ENCODE measurements at regions not wholly inside any gene's neighbourhood (a gene's known extent, or its start where the extent isn't known, plus 50 kb on each side); places are given as distances from the start of the nearest gene placed in this dataset.

- DNase-seq = no peak
- 95% methylated on average over 23 of the region's 23 CpGs for WGBS
- intact Hi-C loops (cut with DNase I) = no loop called here
Observed at GRCh38 chr10:3413937-3414666, 241.5 kb upstream of the PITRM1 start.

GRCh38 chr10:3412646-3413045, 240.1 kb upstream of the PITRM1 start:
- WGBS = 89% methylated on average over 16 of the region's 16 CpGs
- intact Hi-C loops (cut with DNase I) = no loop called here
- Histone ChIP-seq H3K27me3 (ENCODE audit: control insufficient read depth, insufficient read depth) (no peaks in the 10 kb centered on the region), H3K4me3 (ENCODE audit: low read length) (no peak overlapping the region), H3K4me1 (ENCODE audit: control insufficient read depth, insufficient read depth, low read length) (no peaks in the 10 kb centered on the region), H3K9me3 (ENCODE audit: control insufficient read depth, low read length) (no peaks in the 10 kb centered on the region), H3K27ac (ENCODE audit: low read length) (no peak overlapping the region)
- DNase-seq (no peak), ATAC-seq (no peak)

More at GRCh38 chr10:3413937-3414666, 241.5 kb upstream of the PITRM1 start:
- Histone ChIP-seq H3K4me1 (ENCODE audit: control insufficient read depth, insufficient read depth, low read length) (no peaks in the 10 kb centered on the region), H3K9me3 (ENCODE audit: control insufficient read depth, low read length) (no peaks in the 10 kb centered on the region), H3K4me3 (ENCODE audit: low read length) (no peak overlapping the region), H3K27ac (ENCODE audit: low read length) (no peak overlapping the region), H3K27me3 (ENCODE audit: control insufficient read depth, insufficient read depth) (no peaks in the 10 kb centered on the region)
- no peak for ATAC-seq

DNA sequence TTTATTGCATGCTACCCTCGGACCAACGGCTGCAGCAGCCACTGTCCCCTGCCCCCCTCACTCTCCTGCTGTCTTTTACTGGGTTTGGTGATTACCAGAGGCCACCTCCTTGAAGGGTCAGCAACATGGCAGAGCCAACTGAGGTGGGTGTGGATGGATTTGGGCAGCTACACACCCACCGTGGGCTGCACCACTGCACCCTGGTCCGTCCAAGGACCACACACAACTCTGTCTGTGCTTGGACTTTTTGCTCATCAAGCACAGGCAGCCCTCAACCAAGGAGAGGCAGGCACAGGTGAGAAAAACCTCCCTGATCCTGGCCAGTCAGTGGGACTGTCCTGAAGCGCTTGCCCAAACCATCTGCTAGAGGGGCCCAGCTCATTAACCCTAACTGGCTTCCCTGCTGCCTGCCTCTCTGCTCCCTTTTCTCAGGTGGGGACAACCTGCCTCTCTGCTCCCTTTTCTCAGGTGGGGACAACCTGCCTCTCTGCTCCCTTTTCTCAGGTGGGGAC, 239.5 kb upstream of the PITRM1 start:
- DNase-seq (no peak), ATAC-seq (no peak)
- Histone ChIP-seq H3K9me3 (ENCODE audit: control insufficient read depth, low read length) (no peaks in the 10 kb centered on the region), H3K4me1 (ENCODE audit: control insufficient read depth, insufficient read depth, low read length) (no peaks in the 10 kb centered on the region), H3K4me3 (ENCODE audit: low read length) (no peak overlapping the region), H3K27me3 (ENCODE audit: control insufficient read depth, insufficient read depth) (no peaks in the 10 kb centered on the region), H3K27ac (ENCODE audit: low read length) (no peak overlapping the region)
- WGBS = 92% methylated on average over 5 of the region's 5 CpGs
- intact Hi-C loops (cut with DNase I) = no loop called here

- Histone ChIP-seq H3K9me3 (ENCODE audit: control insufficient read depth, low read length) (no peaks in the 10 kb centered on the region), H3K4me3 (ENCODE audit: low read length) (no peak overlapping the region), H3K27ac (ENCODE audit: low read length) (no peak overlapping the region), H3K4me1 (ENCODE audit: control insufficient read depth, insufficient read depth, low read length) (no peaks in the 10 kb centered on the region), H3K27me3 (ENCODE audit: control insufficient read depth, insufficient read depth) (no peaks in the 10 kb centered on the region)
- no peak for DNase-seq
- WGBS = 71% methylated on average over 3 of the region's 3 CpGs
- ATAC-seq = peak; percentile 32 to 41
- intact Hi-C loops (cut with DNase I) = no loop called here
Observed at GRCh38 chr10:3411044-3411443, 238.5 kb upstream of the PITRM1 start.

- intact Hi-C loops (cut with DNase I) = no loop called here
- Histone ChIP-seq H3K9me3 (ENCODE audit: control insufficient read depth, low read length) (no peaks in the 10 kb centered on the region), H3K4me3 (ENCODE audit: low read length) (no peak overlapping the region), H3K4me1 (ENCODE audit: control insufficient read depth, insufficient read depth, low read length) (no peaks in the 10 kb centered on the region), H3K27me3 (ENCODE audit: control insufficient read depth, insufficient read depth) (no peaks in the 10 kb centered on the region), H3K27ac (ENCODE audit: low read length) (no peak overlapping the region)
- WGBS = 98% methylated on average over 4 of the region's 4 CpGs
- DNase-seq (no peak), ATAC-seq (no peak)
Observed at GRCh38 chr10:3409928-3410327, 237.3 kb upstream of the PITRM1 start.

DNA sequence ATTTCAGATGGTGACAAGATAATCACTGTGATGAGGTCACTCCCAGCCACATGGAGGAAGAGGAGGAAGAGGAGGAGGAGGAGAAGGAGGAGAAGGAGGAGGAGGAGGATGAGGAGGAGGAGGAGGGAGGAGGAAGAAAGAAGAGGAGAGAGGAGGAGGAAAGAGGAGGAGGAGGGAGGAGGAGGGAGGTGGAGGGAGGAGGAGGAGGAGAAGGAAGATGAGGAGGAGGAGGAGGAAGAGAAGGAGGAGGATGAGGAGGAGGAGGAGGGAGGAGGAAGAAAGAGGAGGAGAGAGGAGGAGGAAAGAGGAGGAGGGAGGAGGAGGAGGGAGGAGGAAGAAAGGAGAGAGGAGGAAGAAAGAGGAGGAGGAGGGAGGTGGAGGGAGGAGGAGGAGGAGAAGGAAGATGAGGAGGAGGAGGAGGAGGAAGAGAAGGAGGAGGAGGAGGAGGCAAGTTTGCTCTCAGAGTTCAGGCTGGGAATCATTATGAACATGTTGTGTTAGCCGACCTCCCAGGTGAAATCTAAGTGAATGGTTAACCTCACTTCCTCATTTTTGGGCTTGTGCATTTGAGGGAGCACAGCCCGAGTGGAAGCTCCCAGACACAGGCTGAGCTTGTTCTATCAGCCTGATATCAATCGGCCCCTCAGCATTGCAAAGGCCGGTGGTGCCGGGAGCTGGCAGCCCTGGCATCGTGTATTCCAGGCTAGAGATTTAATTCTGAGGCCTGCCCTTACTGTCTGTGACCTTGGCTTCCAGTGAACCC, 236.2 kb upstream of the PITRM1 start:
- no peak for ATAC-seq
- Histone ChIP-seq H3K9me3 (ENCODE audit: control insufficient read depth, low read length) (no peaks in the 10 kb centered on the region), H3K27me3 (ENCODE audit: control insufficient read depth, insufficient read depth) (no peaks in the 10 kb centered on the region), H3K27ac (ENCODE audit: low read length) (no peak overlapping the region), H3K4me1 (ENCODE audit: control insufficient read depth, insufficient read depth, low read length) (no peaks in the 10 kb centered on the region), H3K4me3 (ENCODE audit: low read length) (no peak overlapping the region)
- intact Hi-C loops (cut with DNase I) = no loop called here
- whole genome bisulfite sequencing = 88% methylated on average over 6 of the region's 6 CpGs
- DNase-seq = no peak

- ATAC-seq (no peak), DNase-seq (no peak)
- H3K27me3 ChIP-seq (ENCODE audit: control insufficient read depth, insufficient read depth) = no peaks in the 10 kb centered on the region
- intact Hi-C loops (cut with DNase I) = no loop called here
- H3K27ac ChIP-seq (ENCODE audit: low read length) = no peak overlapping the region
- 90% methylated on average over 12 of the region's 12 CpGs for WGBS
- H3K4me3 ChIP-seq (ENCODE audit: low read length) = no peak overlapping the region
- H3K9me3 ChIP-seq (ENCODE audit: control insufficient read depth, low read length) = no peaks in the 10 kb centered on the region
- H3K4me1 ChIP-seq (ENCODE audit: control insufficient read depth, insufficient read depth, low read length) = no peaks in the 10 kb centered on the region
Observed at GRCh38 chr10:3407208-3407607, 234.6 kb upstream of the PITRM1 start.

GRCh38 chr10:3406556-3406955, 234.0 kb upstream of the PITRM1 start:
- intact Hi-C loops (cut with DNase I) = no loop called here
- Histone ChIP-seq H3K4me1 (ENCODE audit: control insufficient read depth, insufficient read depth, low read length) (no peaks in the 10 kb centered on the region), H3K4me3 (ENCODE audit: low read length) (no peak overlapping the region), H3K27ac (ENCODE audit: low read length) (no peak overlapping the region), H3K9me3 (ENCODE audit: control insufficient read depth, low read length) (no peaks in the 10 kb centered on the region), H3K27me3 (ENCODE audit: control insufficient read depth, insufficient read depth) (no peaks in the 10 kb centered on the region)
- WGBS = 92% methylated on average over 16 of the region's 16 CpGs
- DNase-seq (no peak), ATAC-seq (no peak)

DNA sequence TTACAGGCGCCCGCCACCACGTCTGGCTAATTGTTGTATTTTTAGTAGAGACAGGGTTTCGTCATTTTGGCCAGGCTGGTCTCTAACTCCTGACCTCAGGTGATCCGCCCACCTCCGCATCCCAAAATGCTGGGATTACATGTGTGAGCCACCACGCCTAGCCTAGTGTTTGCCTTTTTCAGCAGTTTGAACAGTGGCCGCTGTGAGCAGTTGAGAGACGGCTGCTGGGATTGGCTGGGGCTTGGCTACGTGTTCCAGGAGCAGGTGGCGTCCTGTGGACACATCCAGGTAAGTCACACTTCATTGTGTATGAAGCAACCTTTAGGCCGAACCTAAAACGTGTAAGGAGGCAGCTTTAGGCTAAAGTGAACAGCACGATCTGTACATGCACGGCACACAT, 231.8 kb upstream of the PITRM1 start:
- no peak for ATAC-seq
- intact Hi-C loops (cut with DNase I) = no loop called here
- no peak for DNase-seq
- H3K4me3 ChIP-seq (ENCODE audit: low read length) = no peak overlapping the region
- no peak overlapping the region for H3K27ac ChIP-seq (ENCODE audit: low read length)
- H3K4me1 ChIP-seq (ENCODE audit: control insufficient read depth, insufficient read depth, low read length) = peaks cover 2% of the 10 kb centered on the region
- no peaks in the 10 kb centered on the region for H3K27me3 ChIP-seq (ENCODE audit: control insufficient read depth, insufficient read depth)
- H3K9me3 ChIP-seq (ENCODE audit: control insufficient read depth, low read length) = no peaks in the 10 kb centered on the region
- WGBS = 95% methylated on average over 15 of the region's 15 CpGs

- WGBS = 88% methylated on average over 10 of the region's 10 CpGs
- intact Hi-C loops (cut with DNase I) = no loop called here
Observed at GRCh38 chr10:3402187-3402751, 229.7 kb upstream of the PITRM1 start.

GRCh38 chr10:3401491-3401938, 228.9 kb upstream of the PITRM1 start:
- H3K4me1 ChIP-seq (ENCODE audit: control insufficient read depth, insufficient read depth, low read length) = peaks cover 2% of the 10 kb centered on the region
- intact Hi-C loops (cut with DNase I) = no loop called here
- no peak for ATAC-seq
- H3K27ac ChIP-seq (ENCODE audit: low read length) = no peak overlapping the region
- no peaks in the 10 kb centered on the region for H3K9me3 ChIP-seq (ENCODE audit: control insufficient read depth, low read length)
- H3K27me3 ChIP-seq (ENCODE audit: control insufficient read depth, insufficient read depth) = no peaks in the 10 kb centered on the region
- H3K4me3 ChIP-seq (ENCODE audit: low read length) = no peak overlapping the region
- WGBS = 83% methylated on average over 6 of the region's 6 CpGs
- DNase-seq = no peak

More at GRCh38 chr10:3402187-3402751, 229.7 kb upstream of the PITRM1 start:
- Histone ChIP-seq H3K27me3 (ENCODE audit: control insufficient read depth, insufficient read depth) (no peaks in the 10 kb centered on the region), H3K9me3 (ENCODE audit: control insufficient read depth, low read length) (no peaks in the 10 kb centered on the region), H3K27ac (ENCODE audit: low read length) (no peak overlapping the region), H3K4me3 (ENCODE audit: low read length) (no peak overlapping the region), H3K4me1 (ENCODE audit: control insufficient read depth, insufficient read depth, low read length) (peaks cover 2% of the 10 kb centered on the region)
- ATAC-seq (no peak), DNase-seq (no peak)
